ENCODE measurements at regions not wholly inside any gene's neighbourhood (a gene's known extent, or its start where the extent isn't known, plus 50 kb on each side); places are given as distances from the start of the nearest gene placed in this dataset.
"Not testable (repeated sequence)": the region's sequence is repeated elsewhere in the genome, so short reads cannot be mapped to it uniquely, and the experiment has no call there.

DNA sequence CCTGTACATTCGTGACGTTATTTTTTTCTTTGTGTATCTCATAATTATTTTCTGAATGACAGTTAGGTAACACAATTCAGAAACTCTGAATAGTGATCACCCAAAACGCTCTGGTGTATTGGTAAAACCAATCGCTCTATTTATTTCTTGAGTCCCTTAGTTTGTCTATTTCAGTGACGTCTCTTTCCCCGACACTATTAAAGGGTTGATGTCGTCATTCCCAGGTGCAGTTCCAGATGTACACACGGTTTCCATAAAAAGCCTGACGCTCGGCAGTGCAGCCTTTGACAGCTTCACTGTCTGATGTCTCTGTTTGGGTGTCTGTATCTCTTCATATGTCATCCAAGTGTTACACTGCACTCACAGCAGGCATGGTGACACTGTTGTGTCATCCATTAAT, 701.4 kb downstream of the TMEM121 start:
- no peaks in the 10 kb centered on the region for H3K9me3 ChIP-seq (ENCODE audit: low read depth, low read length, poor library complexity, severe bottlenecking)
- DNase-seq (ENCODE audit: low spot score), result no peak
- intact Hi-C loops (cut with micrococcal nuclease; ENCODE audit: unreplicated experiment), result no loop called here
- H3K27me3 ChIP-seq (replicated peaks; ENCODE audit: insufficient read depth, low read depth, low read length, poor library complexity), result peaks cover 63% of the 10 kb centered on the region
- no peak overlapping the region for H3K4me3 ChIP-seq (ENCODE audit: low read depth, low read length, poor library complexity, severe bottlenecking)
- no peak overlapping the region for H3K27ac ChIP-seq (ENCODE audit: low read depth, low read length, poor library complexity, severe bottlenecking)
- no peaks in the 10 kb centered on the region for H3K36me3 ChIP-seq (ENCODE audit: insufficient read depth, low read length, poor library complexity, severe bottlenecking)
- CTCF ChIA-PET, result no interaction called here
- H3K4me1 ChIP-seq (ENCODE audit: insufficient read depth, low read length, poor library complexity, severe bottlenecking), result no peaks in the 10 kb centered on the region
- no TSS peak for BruUV-seq (replicated peaks)
- no peak for TF ChIP-seq EZH2 (IDR thresholded peaks at IDR 0.05; ENCODE audit: borderline replicate concordance, low read depth, low read length, poor library complexity, severe bottlenecking)
- TF ChIP-seq, protein P1, sequence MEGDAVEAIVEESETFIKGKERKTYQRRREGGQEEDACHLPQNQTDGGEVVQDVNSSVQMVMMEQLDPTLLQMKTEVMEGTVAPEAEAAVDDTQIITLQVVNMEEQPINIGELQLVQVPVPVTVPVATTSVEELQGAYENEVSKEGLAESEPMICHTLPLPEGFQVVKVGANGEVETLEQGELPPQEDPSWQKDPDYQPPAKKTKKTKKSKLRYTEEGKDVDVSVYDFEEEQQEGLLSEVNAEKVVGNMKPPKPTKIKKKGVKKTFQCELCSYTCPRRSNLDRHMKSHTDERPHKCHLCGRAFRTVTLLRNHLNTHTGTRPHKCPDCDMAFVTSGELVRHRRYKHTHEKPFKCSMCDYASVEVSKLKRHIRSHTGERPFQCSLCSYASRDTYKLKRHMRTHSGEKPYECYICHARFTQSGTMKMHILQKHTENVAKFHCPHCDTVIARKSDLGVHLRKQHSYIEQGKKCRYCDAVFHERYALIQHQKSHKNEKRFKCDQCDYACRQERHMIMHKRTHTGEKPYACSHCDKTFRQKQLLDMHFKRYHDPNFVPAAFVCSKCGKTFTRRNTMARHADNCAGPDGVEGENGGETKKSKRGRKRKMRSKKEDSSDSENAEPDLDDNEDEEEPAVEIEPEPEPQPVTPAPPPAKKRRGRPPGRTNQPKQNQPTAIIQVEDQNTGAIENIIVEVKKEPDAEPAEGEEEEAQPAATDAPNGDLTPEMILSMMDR (conservative IDR thresholded peaks at IDR 0.05; ENCODE audit: low read depth, low read length), result no peak
- POLR2A ChIA-PET (ENCODE audit: low non-redundant PET), result no interaction called here

GRCh38 chr14:106228541-106229158, 702.3 kb downstream of the TMEM121 start:
- Histone ChIP-seq H3K4me3 (ENCODE audit: low read depth, low read length, poor library complexity, severe bottlenecking) (no peak overlapping the region), H3K36me3 (ENCODE audit: insufficient read depth, low read length, poor library complexity, severe bottlenecking) (no peaks in the 10 kb centered on the region), H3K4me1 (ENCODE audit: insufficient read depth, low read length, poor library complexity, severe bottlenecking) (no peaks in the 10 kb centered on the region), H3K27ac (ENCODE audit: low read depth, low read length, poor library complexity, severe bottlenecking) (no peak overlapping the region), H3K9me3 (ENCODE audit: low read depth, low read length, poor library complexity, severe bottlenecking) (no peaks in the 10 kb centered on the region), H3K27me3 (replicated peaks; ENCODE audit: insufficient read depth, low read depth, low read length, poor library complexity) (peaks cover 54% of the 10 kb centered on the region)
- DNase-seq (ENCODE audit: low spot score), result no peak
- intact Hi-C loops (cut with micrococcal nuclease; ENCODE audit: unreplicated experiment), result no loop called here
- no peak for TF ChIP-seq EZH2 (IDR thresholded peaks at IDR 0.05; ENCODE audit: borderline replicate concordance, low read depth, low read length, poor library complexity, severe bottlenecking)
- TF ChIP-seq, protein P1 (conservative IDR thresholded peaks at IDR 0.05; ENCODE audit: low read depth, low read length), result no peak
- POLR2A ChIA-PET (ENCODE audit: low non-redundant PET), result no interaction called here
- CTCF ChIA-PET, result no interaction called here
- BruUV-seq (replicated peaks), result no TSS peak

DNA sequence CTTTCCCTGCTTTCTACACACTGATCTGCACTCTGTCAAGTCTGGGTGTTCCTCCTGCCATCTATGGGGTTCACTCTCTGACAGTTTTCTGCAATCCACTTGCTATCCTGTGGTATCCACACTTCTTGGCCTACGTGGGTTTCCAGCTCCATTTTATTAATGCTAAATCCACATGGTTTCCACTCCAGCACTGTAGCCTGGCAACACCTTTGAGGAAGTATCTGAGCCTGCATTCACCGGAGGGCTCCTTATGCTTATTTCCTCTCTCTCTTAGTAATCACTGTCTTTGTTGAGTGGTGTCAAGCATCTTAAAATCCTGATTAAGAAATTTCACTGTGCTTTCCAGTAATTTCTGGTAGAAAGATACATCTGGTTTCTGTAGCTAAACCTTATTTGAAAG, 703.7 kb downstream of the TMEM121 start:
- BruUV-seq (replicated peaks), result no TSS peak
- no peaks in the 10 kb centered on the region for H3K9me3 ChIP-seq (ENCODE audit: low read depth, low read length, poor library complexity, severe bottlenecking)
- H3K36me3 ChIP-seq (ENCODE audit: insufficient read depth, low read length, poor library complexity, severe bottlenecking), result no peaks in the 10 kb centered on the region
- no peak overlapping the region for H3K27ac ChIP-seq (ENCODE audit: low read depth, low read length, poor library complexity, severe bottlenecking)
- H3K4me3 ChIP-seq (ENCODE audit: low read depth, low read length, poor library complexity, severe bottlenecking), result no peak overlapping the region
- H3K4me1 ChIP-seq (ENCODE audit: insufficient read depth, low read length, poor library complexity, severe bottlenecking), result no peaks in the 10 kb centered on the region
- TF ChIP-seq, protein P1 (conservative IDR thresholded peaks at IDR 0.05; ENCODE audit: low read depth, low read length), result no peak
- no peak for TF ChIP-seq EZH2 (IDR thresholded peaks at IDR 0.05; ENCODE audit: borderline replicate concordance, low read depth, low read length, poor library complexity, severe bottlenecking)
- POLR2A ChIA-PET (ENCODE audit: low non-redundant PET), result no interaction called here
- DNase-seq (ENCODE audit: low spot score), result no peak
- intact Hi-C loops (cut with micrococcal nuclease; ENCODE audit: unreplicated experiment), result no loop called here
- CTCF ChIA-PET, result no interaction called here
- peaks cover 40% of the 10 kb centered on the region for H3K27me3 ChIP-seq (replicated peaks; ENCODE audit: insufficient read depth, low read depth, low read length, poor library complexity)

DNA sequence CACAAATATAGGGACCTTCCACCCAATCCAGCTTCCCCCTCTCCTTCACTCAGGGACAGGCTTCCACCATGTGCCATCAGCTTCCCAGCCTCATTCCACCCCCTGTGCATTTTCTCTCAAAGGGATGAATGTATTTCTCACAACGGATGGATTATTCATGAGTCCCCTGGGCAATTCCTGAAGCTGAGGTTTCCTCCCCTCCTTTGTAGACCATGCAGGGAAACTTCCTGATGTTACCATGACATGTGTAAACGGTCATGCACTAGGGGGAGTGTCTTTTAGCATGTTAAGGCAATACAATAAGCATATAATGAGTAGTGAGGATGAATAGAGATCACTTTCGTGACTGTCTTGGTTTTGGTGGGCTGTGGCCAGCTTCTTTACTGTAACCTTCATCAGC, 706.8 kb downstream of the TMEM121 start:
- intact Hi-C loops (cut with micrococcal nuclease; ENCODE audit: unreplicated experiment); H3K9me3 ChIP-seq (ENCODE audit: low read depth, low read length, poor library complexity, severe bottlenecking); H3K4me3 ChIP-seq (ENCODE audit: low read depth, low read length, poor library complexity, severe bottlenecking); DNase-seq (ENCODE audit: low spot score); H3K4me1 ChIP-seq (ENCODE audit: insufficient read depth, low read length, poor library complexity, severe bottlenecking); H3K36me3 ChIP-seq (ENCODE audit: insufficient read depth, low read length, poor library complexity, severe bottlenecking); POLR2A ChIA-PET (ENCODE audit: low non-redundant PET); H3K27ac ChIP-seq (ENCODE audit: low read depth, low read length, poor library complexity, severe bottlenecking); CTCF ChIA-PET; BruUV-seq (replicated peaks): not testable (repeated sequence)
- H3K27me3 ChIP-seq (replicated peaks; ENCODE audit: insufficient read depth, low read depth, low read length, poor library complexity), result peaks cover 36% of the 10 kb centered on the region
